A673 (cell line): ENCODE measurements at regions not wholly inside any gene's neighbourhood (a gene's known extent, or its start where the extent isn't known, plus 50 kb on each side); places are given as distances from the start of the nearest gene placed in this dataset.

Experiments
- EZH2 ChIP-seq: fragments of 200-600 bp; sonication (generic); IDR thresholded peaks from 2 replicates; pipeline ENCODE4 v1.6.1; 2017; ENCODE audit warnings: borderline replicate concordance, low read depth, mild to moderate bottlenecking, mixed read lengths, antibody characterized with exemption, low read length; ENCODE audit not compliant: poor library complexity, severe bottlenecking
- TF ChIP-seq, protein P1 (sequence below): fragments of 300-800, 200-600 bp; sonication (generic); conservative IDR thresholded peaks from 2 replicates; pipeline ENCODE4 v1.5.1; 2017; ENCODE audit warnings: low read depth, mild to moderate bottlenecking, antibody characterized with exemption, low read length, moderate library complexity, mixed read lengths

DNA sequence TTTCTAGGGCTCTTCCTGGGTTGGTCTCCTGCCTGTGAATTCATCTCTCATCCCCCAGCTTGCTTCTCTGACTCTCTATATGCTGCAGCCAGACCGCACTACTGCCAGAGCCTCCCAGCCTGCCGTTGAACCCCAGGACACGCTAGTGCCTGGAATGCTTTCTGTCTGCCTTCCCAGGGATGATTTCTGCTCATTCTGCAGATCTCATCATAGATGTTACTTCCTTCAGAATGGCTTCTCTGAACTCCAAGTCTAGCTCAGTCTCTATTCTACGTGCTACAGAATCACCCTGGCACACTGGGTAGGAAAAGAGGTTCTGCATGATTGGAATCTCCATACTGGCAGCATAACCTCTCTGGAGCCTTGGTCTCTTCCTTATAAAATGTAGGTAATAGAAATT, 94.8 kb upstream of the RAB12 start:
- TF ChIP-seq, protein P1, sequence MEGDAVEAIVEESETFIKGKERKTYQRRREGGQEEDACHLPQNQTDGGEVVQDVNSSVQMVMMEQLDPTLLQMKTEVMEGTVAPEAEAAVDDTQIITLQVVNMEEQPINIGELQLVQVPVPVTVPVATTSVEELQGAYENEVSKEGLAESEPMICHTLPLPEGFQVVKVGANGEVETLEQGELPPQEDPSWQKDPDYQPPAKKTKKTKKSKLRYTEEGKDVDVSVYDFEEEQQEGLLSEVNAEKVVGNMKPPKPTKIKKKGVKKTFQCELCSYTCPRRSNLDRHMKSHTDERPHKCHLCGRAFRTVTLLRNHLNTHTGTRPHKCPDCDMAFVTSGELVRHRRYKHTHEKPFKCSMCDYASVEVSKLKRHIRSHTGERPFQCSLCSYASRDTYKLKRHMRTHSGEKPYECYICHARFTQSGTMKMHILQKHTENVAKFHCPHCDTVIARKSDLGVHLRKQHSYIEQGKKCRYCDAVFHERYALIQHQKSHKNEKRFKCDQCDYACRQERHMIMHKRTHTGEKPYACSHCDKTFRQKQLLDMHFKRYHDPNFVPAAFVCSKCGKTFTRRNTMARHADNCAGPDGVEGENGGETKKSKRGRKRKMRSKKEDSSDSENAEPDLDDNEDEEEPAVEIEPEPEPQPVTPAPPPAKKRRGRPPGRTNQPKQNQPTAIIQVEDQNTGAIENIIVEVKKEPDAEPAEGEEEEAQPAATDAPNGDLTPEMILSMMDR, result no peak
- no peak for TF ChIP-seq EZH2
